GM12864 (cell line): ENCODE measurements at regions not wholly inside any gene's neighbourhood (a gene's known extent, or its start where the extent isn't known, plus 50 kb on each side); places are given as distances from the start of the nearest gene placed in this dataset.

Source experiments
- DNase-seq: peaks from one replicate; pipeline ENCODE4 v3.0.0-alpha.2; 2011; ENCODE audit warnings: low read depth
- H3K4me3 ChIP-seq: 2 replicates; pipeline ENCODE4 v1.5.1; 2011; ENCODE audit warnings: mild to moderate bottlenecking, low read depth, low read length, control low read depth
- TF ChIP-seq, protein P1 (sequence below): IDR thresholded peaks from 2 replicates; pipeline ENCODE4 v1.5.1; 2011; ENCODE audit warnings: low read depth, mild to moderate bottlenecking, moderate library complexity, low read length, control low read depth, inconsistent platforms; ENCODE audit errors: missing control alignments

DNA sequence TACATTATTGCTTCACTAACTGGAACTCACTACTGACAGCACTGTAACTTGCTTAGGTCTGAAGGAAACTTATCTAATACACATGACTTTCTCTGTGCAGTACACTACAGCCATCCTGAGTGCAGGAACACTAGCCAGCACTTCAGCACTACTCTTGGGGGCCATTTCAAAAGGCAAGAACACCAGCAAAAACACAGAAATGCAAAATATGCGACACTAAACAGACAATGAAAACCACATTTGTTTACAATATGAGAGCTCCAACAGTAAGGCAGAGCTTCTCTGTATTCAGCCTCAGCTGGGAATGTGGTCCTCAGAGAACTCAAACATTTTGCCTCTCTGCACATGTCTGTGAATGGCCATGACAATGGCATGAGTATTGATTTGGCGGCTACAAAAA lies 109.6 kb downstream of the ARRDC4 start:
- no peak for DNase-seq
- no peak overlapping the region for H3K4me3 ChIP-seq
- TF ChIP-seq, protein P1, sequence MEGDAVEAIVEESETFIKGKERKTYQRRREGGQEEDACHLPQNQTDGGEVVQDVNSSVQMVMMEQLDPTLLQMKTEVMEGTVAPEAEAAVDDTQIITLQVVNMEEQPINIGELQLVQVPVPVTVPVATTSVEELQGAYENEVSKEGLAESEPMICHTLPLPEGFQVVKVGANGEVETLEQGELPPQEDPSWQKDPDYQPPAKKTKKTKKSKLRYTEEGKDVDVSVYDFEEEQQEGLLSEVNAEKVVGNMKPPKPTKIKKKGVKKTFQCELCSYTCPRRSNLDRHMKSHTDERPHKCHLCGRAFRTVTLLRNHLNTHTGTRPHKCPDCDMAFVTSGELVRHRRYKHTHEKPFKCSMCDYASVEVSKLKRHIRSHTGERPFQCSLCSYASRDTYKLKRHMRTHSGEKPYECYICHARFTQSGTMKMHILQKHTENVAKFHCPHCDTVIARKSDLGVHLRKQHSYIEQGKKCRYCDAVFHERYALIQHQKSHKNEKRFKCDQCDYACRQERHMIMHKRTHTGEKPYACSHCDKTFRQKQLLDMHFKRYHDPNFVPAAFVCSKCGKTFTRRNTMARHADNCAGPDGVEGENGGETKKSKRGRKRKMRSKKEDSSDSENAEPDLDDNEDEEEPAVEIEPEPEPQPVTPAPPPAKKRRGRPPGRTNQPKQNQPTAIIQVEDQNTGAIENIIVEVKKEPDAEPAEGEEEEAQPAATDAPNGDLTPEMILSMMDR = no peak

DNA sequence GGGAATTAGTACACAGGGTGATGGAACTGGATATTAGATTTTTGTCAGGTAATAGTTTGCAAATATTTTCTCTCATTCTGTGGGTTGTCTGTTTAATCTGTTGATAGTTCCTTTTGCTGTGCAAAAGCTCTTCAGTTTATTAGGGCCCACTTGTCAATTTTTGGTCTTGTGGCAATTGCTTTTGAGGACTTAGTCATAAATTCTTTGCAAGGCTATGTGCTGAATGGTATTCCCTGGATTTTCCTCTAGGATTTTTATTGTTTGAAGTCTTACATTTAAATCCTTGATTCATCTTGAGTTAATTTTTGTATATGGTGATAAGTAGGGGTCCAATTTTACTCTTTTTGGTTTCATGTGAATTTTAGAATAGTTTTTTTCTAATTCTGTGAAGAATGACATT lies 111.3 kb downstream of the ARRDC4 start:
- no peak for DNase-seq
- H3K4me3 ChIP-seq = no peak overlapping the region
- TF ChIP-seq, protein P1 = no peak

DNA sequence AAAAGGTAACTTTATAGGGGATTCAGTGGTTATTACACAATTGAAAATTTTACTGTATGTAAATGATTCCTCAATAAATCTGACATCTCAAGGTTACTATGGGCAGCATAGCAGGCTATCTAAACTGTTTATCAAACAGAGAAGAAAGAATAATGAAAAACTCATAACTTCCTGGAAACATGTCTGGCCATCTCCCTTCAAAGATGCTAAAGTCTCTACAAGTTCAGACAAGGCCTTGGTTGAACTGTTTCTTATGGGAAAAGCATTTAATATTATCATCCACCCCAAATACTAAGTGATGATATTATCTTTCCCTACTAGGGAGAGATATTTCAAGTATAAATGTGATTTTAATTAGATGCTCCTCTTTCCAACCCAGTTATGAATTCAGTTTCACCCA lies 114.9 kb downstream of the ARRDC4 start:
- DNase-seq = no peak
- no peak overlapping the region for H3K4me3 ChIP-seq
- TF ChIP-seq, protein P1 = no peak

DNA sequence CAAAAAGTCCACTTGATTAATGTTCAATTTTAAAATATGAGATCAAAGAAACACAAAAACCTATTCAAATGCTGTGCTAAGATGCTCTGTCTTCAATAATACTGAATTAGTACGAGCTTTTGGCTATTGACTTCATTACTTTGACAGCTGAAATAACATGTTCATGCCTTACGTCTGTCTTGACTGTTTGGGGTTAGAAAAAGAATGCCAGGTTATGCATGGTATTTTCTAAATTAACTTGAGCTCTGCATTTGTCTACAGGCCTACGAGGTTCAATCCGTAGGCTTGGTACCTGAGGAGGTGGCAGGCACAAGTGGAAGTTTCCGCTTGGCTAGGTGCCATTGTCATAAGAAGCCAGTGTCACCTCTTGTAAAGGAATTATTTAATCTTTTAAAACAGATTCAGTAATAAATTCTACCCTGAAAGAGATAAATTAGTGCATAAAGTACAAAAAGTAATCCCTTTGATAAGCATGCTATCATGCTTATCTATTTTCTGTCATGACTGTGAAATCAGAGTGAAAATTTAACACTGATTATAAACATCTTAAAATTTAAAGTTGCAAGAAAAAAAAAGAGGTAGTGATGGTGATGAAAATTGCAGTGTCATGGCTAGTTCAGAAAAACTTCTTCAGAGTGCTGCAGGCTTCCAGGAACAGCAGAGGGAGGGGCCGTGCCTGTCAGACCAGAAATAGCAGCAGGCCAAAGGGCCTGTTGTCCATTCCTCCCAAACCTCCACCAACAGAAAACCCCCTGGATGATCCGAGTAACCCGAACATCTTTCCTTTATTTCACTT lies 115.7 kb downstream of the ARRDC4 start:
- no peak for DNase-seq
- TF ChIP-seq, protein P1 = no peak

DNA sequence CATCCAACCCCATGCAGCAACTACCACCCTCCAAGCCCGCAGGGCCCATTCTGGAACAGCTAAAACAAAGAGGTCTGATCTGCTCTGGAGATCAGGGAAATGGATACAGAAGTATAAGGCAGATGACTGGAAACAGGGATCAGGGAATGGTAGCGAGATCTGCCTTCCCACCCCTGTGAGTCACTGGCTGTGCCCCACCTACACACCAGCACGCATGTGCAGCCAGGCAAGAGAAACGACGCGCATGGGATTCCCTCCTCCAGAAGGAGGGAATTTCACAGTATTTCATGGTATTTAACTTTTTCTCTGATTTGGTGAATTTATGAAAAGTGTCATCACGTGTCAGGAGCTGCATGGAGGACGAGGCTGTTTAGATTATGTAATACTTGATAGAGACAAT lies 116.7 kb downstream of the ARRDC4 start:
- H3K4me3 ChIP-seq = no peak overlapping the region
- no peak for DNase-seq

More for the DNA sequence above, 115.7 kb downstream of the ARRDC4 start:
- H3K4me3 ChIP-seq = no peak overlapping the region

DNA sequence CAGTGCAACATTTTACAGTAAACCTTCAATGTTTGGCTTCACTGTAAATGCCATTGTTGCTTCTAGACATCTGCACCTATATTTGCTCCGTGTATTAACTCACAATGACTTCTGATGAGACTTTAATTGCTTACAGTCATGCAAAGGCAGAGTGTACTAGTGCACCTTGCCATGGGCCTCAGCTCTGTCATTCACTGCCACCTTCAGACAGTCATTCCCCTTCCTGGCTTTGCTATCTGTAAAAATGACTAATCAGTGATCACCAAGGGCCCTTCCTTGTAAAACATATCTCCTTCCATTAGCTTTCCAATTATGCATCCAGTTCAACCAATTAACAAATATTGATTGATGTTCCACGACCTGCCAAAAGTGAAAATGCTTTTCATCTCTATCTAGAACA lies 120.3 kb downstream of the ARRDC4 start:
- DNase-seq = no peak
- no peak overlapping the region for H3K4me3 ChIP-seq
- TF ChIP-seq, protein P1 = no peak

More for the DNA sequence above, 116.7 kb downstream of the ARRDC4 start:
- TF ChIP-seq, protein P1 = no peak

- no peak for DNase-seq
Measured at GRCh38 chr15:98083203-98083910, 122.9 kb downstream of the ARRDC4 start.

More at GRCh38 chr15:98083203-98083910, 122.9 kb downstream of the ARRDC4 start:
- no peak overlapping the region for H3K4me3 ChIP-seq
- TF ChIP-seq, protein P1 = no peak
